GM23338 (cell line): ENCODE measurements at regions not wholly inside any gene's neighbourhood (a gene's known extent, or its start where the extent isn't known, plus 50 kb on each side); places are given as distances from the start of the nearest gene placed in this dataset.

ENCODE experiments used
- ATAC-seq: fragments of 200-7000 bp; cut with Tn5 transposase; 3 replicates; pipeline ENCODE4 v1.9.1; 2020
- DNase-seq: peaks from one replicate; pipeline ENCODE4 v3.0.0-alpha.2; 2015; ENCODE audit warnings: low spot score
- H2AFZ ChIP-seq: fragments of 200-600 bp; sonication (generic); 2 replicates; pipeline ENCODE4 v1.8.0; 2016; ENCODE audit warnings: antibody characterized with exemption, mild to moderate bottlenecking, moderate library complexity
- H3F3A ChIP-seq: fragments of 200-600 bp; sonication (generic); replicated peaks from 2 replicates; pipeline ENCODE4 v1.8.0; 2017; ENCODE audit warnings: antibody characterized with exemption, mixed run types, low read depth
- H3K27ac ChIP-seq: fragments of 200-600 bp; sonication (generic); 2 replicates; pipeline ENCODE4 v1.6.1; 2016; ENCODE audit warnings: low read depth
- H3K27me3 ChIP-seq: fragments of 200-600 bp; sonication (generic); 2 replicates; pipeline ENCODE4 v1.8.0; 2016; ENCODE audit warnings: mild to moderate bottlenecking, mixed run types, moderate library complexity; ENCODE audit not compliant: insufficient read depth
- H3K36me3 ChIP-seq: fragments of 200-600 bp; sonication (generic); 2 replicates; pipeline ENCODE4 v1.8.0; 2016; ENCODE audit warnings: mild to moderate bottlenecking; ENCODE audit not compliant: insufficient read depth
- H3K4me1 ChIP-seq: fragments of 200-600 bp; sonication (generic); 2 replicates; pipeline ENCODE4 v1.8.0; 2016; ENCODE audit warnings: mild to moderate bottlenecking, moderate library complexity; ENCODE audit not compliant: insufficient read depth
- H3K4me2 ChIP-seq: fragments of 200-600 bp; sonication (generic); 2 replicates; pipeline ENCODE4 v1.7.1; 2017; ENCODE audit warnings: mixed run types
- H3K4me3 ChIP-seq: fragments of 200-600 bp; sonication (generic); 2 replicates; pipeline ENCODE4 v1.6.1; 2016; ENCODE audit warnings: mixed run types
- H3K79me2 ChIP-seq: fragments of 200-600 bp; sonication (generic); replicated peaks from 2 replicates; pipeline ENCODE4 v1.8.0; 2017; ENCODE audit warnings: mild to moderate bottlenecking; ENCODE audit not compliant: insufficient read depth
- H3K9me2 ChIP-seq: fragments of 200-600 bp; sonication (generic); 2 replicates; pipeline ENCODE4 v1.8.0; 2017; ENCODE audit not compliant: insufficient read depth
- H4K20me1 ChIP-seq: fragments of 200-600 bp; sonication (generic); replicated peaks from 2 replicates; pipeline ENCODE4 v1.8.0; 2017; ENCODE audit warnings: mild to moderate bottlenecking; ENCODE audit not compliant: insufficient read depth
- H3K27ac Mint-ChIP-seq: 2 replicates; pipeline ENCODE4 v1.8.0; 2020; ENCODE audit warnings: inconsistent platforms, mild to moderate bottlenecking, moderate library complexity, mixed read lengths
- H3K27me3 Mint-ChIP-seq: 3 replicates; pipeline ENCODE4 v1.8.0; 2022; ENCODE audit warnings: low read depth, mild to moderate bottlenecking, moderate library complexity, mixed read lengths, inconsistent platforms; ENCODE audit not compliant: insufficient read depth, poor library complexity
- H3K36me3 Mint-ChIP-seq: 3 replicates; pipeline ENCODE4 v1.8.0; 2021; ENCODE audit warnings: low read depth, mild to moderate bottlenecking, inconsistent platforms, moderate library complexity, mixed read lengths
- H3K4me1 Mint-ChIP-seq: 3 replicates; pipeline ENCODE4 v1.8.0; 2020; ENCODE audit warnings: mild to moderate bottlenecking, inconsistent platforms, mixed read lengths
- H3K4me3 Mint-ChIP-seq: 3 replicates; pipeline ENCODE4 v1.8.0; 2021; ENCODE audit warnings: moderate library complexity, mild to moderate bottlenecking, inconsistent platforms, mixed read lengths
- H3K9me3 Mint-ChIP-seq: 3 replicates; pipeline ENCODE4 v1.8.0; 2020; ENCODE audit warnings: moderate library complexity, mild to moderate bottlenecking, inconsistent platforms, mixed read lengths
- CREB1 ChIP-seq: fragments of 250-450 bp; sonication (Bioruptor Pico); IDR thresholded peaks from 2 replicates; pipeline ENCODE4 v1.5.0; 2020; ENCODE audit warnings: low read depth, mild to moderate bottlenecking, moderate library complexity
- ETS1 ChIP-seq: IDR thresholded peaks from 2 replicates; pipeline ENCODE4 v1.6.1; 2016; ENCODE audit warnings: antibody characterized with exemption
- EZH2 ChIP-seq: fragments of 200-600 bp; sonication (generic); IDR thresholded peaks from one replicate; pipeline ENCODE4 v1.8.0; 2017; ENCODE audit warnings: antibody characterized with exemption, mild to moderate bottlenecking, low read depth; ENCODE audit not compliant: unreplicated experiment
- NANOG ChIP-seq: IDR thresholded peaks from 2 replicates; pipeline ENCODE4 v1.6.1; 2016; ENCODE audit warnings: antibody characterized with exemption, borderline replicate concordance
- STAT1 ChIP-seq: IDR thresholded peaks from one replicate; pipeline ENCODE4 v1.6.1; 2016; ENCODE audit warnings: antibody characterized with exemption; ENCODE audit not compliant: unreplicated experiment
- TF ChIP-seq, protein P1 (sequence below): IDR thresholded peaks from one replicate; pipeline ENCODE4 v1.6.1; 2018; ENCODE audit warnings: antibody characterized with exemption; ENCODE audit not compliant: unreplicated experiment

DNA sequence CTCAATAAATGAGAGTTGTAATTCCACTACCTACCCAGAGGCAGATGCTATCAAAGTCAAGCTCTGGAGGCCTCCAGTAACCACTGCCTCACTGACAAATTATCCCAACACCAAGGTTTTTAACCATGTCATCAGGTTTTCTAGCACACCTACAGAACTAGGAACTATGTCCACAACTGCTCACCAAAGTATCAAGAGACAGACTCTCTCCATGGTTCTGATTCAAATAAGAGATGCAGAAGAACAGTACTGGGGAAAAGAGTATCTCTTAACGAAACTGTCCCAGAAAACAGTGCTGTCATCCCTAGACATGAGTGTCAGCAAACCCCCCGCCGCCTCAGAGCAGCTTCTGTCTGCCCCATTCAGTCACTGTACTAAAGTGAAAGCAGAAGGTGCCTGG lies 301.7 kb downstream of the OMA1 start:
- no peak overlapping the region for H3K27ac ChIP-seq
- Mint-ChIP-seq H3K4me1 (peaks cover 33% of the 10 kb centered on the region), H3K4me3 (no peak overlapping the region), H3K36me3 (no peaks in the 10 kb centered on the region), H3K27me3 (peaks cover 19% of the 10 kb centered on the region), H3K27ac (no peak overlapping the region), H3K9me3 (no peaks in the 10 kb centered on the region)
- H3K4me2 ChIP-seq, result no peak overlapping the region
- H3K27me3 ChIP-seq, result peaks cover 27% of the 10 kb centered on the region
- H3K4me3 ChIP-seq, result no peak overlapping the region
- no peaks in the 10 kb centered on the region for H3F3A ChIP-seq
- no peaks in the 10 kb centered on the region for H3K36me3 ChIP-seq
- no peak for ATAC-seq
- no peaks in the 10 kb centered on the region for H3K9me2 ChIP-seq
- DNase-seq, result no peak
- peaks cover 15% of the 10 kb centered on the region; the same call in 1 of the 2 replicates for H3K79me2 ChIP-seq
- 0 out of 2 replicates have a peak, but pooled peaks cover 4% of the 10 kb centered on the region for H4K20me1 ChIP-seq
- TF ChIP-seq, protein P1, sequence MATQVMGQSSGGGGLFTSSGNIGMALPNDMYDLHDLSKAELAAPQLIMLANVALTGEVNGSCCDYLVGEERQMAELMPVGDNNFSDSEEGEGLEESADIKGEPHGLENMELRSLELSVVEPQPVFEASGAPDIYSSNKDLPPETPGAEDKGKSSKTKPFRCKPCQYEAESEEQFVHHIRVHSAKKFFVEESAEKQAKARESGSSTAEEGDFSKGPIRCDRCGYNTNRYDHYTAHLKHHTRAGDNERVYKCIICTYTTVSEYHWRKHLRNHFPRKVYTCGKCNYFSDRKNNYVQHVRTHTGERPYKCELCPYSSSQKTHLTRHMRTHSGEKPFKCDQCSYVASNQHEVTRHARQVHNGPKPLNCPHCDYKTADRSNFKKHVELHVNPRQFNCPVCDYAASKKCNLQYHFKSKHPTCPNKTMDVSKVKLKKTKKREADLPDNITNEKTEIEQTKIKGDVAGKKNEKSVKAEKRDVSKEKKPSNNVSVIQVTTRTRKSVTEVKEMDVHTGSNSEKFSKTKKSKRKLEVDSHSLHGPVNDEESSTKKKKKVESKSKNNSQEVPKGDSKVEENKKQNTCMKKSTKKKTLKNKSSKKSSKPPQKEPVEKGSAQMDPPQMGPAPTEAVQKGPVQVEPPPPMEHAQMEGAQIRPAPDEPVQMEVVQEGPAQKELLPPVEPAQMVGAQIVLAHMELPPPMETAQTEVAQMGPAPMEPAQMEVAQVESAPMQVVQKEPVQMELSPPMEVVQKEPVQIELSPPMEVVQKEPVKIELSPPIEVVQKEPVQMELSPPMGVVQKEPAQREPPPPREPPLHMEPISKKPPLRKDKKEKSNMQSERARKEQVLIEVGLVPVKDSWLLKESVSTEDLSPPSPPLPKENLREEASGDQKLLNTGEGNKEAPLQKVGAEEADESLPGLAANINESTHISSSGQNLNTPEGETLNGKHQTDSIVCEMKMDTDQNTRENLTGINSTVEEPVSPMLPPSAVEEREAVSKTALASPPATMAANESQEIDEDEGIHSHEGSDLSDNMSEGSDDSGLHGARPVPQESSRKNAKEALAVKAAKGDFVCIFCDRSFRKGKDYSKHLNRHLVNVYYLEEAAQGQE, result peak; percentile 57
- TF ChIP-seq ETS1 (no peak), STAT1 (no peak)
- peaks cover 18% of the 10 kb centered on the region for H3K4me1 ChIP-seq
- no peak overlapping the region for H2AFZ ChIP-seq

DNA sequence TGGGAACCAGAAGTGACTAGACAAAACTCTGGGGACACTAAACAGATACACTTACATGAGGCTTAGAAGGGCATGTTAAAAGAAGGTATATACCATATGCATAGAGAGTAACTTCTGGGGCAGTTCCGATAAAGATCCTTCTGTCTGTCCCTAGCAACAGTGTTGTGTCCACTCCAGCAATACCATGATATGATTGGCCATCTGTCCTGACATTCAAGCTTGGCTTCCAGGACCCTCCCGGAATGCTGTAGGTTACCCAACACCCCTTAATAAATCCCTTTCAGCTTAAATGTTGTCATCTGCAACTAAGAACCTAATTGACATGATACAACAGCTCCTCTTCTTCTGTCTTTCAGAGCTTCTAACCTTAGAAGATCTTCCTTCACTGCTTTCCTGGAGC lies 307.7 kb downstream of the OMA1 start:
- H3K4me3 Mint-ChIP-seq, result no peak overlapping the region
- H3K36me3 Mint-ChIP-seq, result no peaks in the 10 kb centered on the region
- peak overlapping the region; percentile 48; the same call in 1 of the 2 replicates for H3K4me2 ChIP-seq
- peaks cover 12% of the 10 kb centered on the region; the same call in 1 of the 2 replicates for H3K79me2 ChIP-seq
- H3K9me3 Mint-ChIP-seq, result no peaks in the 10 kb centered on the region
- no peaks in the 10 kb centered on the region; the same call in 1 of the 2 replicates for H4K20me1 ChIP-seq
- H3K27me3 Mint-ChIP-seq, result peaks cover 2% of the 10 kb centered on the region
- no peak for DNase-seq
- H3K27ac ChIP-seq, result no peak overlapping the region
- no peak overlapping the region for H3K4me3 ChIP-seq
- no peaks in the 10 kb centered on the region for H3F3A ChIP-seq
- H3K27me3 ChIP-seq, result no peaks in the 10 kb centered on the region
- TF ChIP-seq NANOG (no peak), STAT1 (no peak), EZH2 (no peak), CREB1 (no peak)
- TF ChIP-seq, protein P1, result no peak
- peaks cover 44% of the 10 kb centered on the region for H3K4me1 ChIP-seq
- ATAC-seq, result no peak
- no peaks in the 10 kb centered on the region for H3K9me2 ChIP-seq
- no peak overlapping the region for H2AFZ ChIP-seq
- peaks cover 49% of the 10 kb centered on the region for H3K4me1 Mint-ChIP-seq
- no peak overlapping the region for H3K27ac Mint-ChIP-seq
- H3K36me3 ChIP-seq, result no peaks in the 10 kb centered on the region
